HepG2 (cell line): ENCODE measurements at regions not wholly inside any gene's neighbourhood (a gene's known extent, or its start where the extent isn't known, plus 50 kb on each side); places are given as distances from the start of the nearest gene placed in this dataset.

Experiments
- ATAC-seq: fragments of 200-7000 bp; cut with Tn5 transposase; 3 replicates; pipeline ENCODE4 v1.9.1; 2020; ENCODE audit warnings: mild to moderate bottlenecking, moderate library complexity
- BruUV-seq: library from RNA; stranded (reverse); fragments of 400-500 nt; replicated peaks from 2 replicates; lab custom pipeline; 2021; lab: Mats Ljungman, UMichigan
- CTCF ChIA-PET: fragments of 300-600 bp; formaldehyde crosslinking; extraction: SDS; loops from one replicate; lab custom pipeline; 2021; ENCODE audit warnings: low total read pairs, inconsistent platforms, low intra/inter-chr PET ratio; lab: Yijun Ruan, JAX
- POLR2A ChIA-PET: fragments of 350-600 bp; sonication (Branson Sonifier 250); formaldehyde crosslinking; loops from one replicate; lab custom pipeline; 2020; ENCODE audit warnings: antibody characterized with exemption, inconsistent platforms; lab: Yijun Ruan, JAX
- DNase-seq: peaks from one replicate; pipeline ENCODE4 v3.0.0-alpha.2; 2015; ENCODE audit warnings: low spot score
- FAIRE-seq: peaks from 3 replicates; lab custom pipeline; 2011; peaks lifted over from hg19 to GRCh38; lab: Jason Lieb, UNC
- H2AFZ ChIP-seq: one replicate; pipeline ENCODE4 v1.6.1; 2011; ENCODE audit warnings: low read length, inconsistent platforms
- H3K27ac ChIP-seq: fragments of 300-600 bp; 3 replicates; pipeline ENCODE4 v1.8.0; 2011; ENCODE audit warnings: mixed run types, mild to moderate bottlenecking, mixed read lengths, low read length, inconsistent platforms; ENCODE audit not compliant: insufficient read depth; ENCODE audit errors: extremely low read length
- H3K27me3 ChIP-seq, 2 experiments: fragments of 200-600 bp in 1 of 2; 2 replicates in 1 of 2; 3 replicates in 1 of 2; pipeline versions ENCODE4 v1.6.0 to v1.8.0; 2011; ENCODE audit warnings: low read length in 2 of 2, mild to moderate bottlenecking in 2 of 2, moderate library complexity in 2 of 2, inconsistent platforms in 1 of 2; ENCODE audit not compliant: insufficient read depth in 2 of 2, control insufficient read depth in 1 of 2
- H3K36me3 ChIP-seq, 2 experiments: fragments of 200-600 bp in 1 of 2; replicated peaks in 1 of 2; 2 replicates in 1 of 2; 3 replicates in 1 of 2; pipeline versions ENCODE4 v1.5.1 to v1.8.0; 2011; ENCODE audit warnings: low read length in 2 of 2, inconsistent platforms in 1 of 2; ENCODE audit not compliant: insufficient read depth in 2 of 2, control insufficient read depth in 1 of 2
- H3K4me1 ChIP-seq: 2 replicates; pipeline ENCODE4 v1.5.1; 2012; ENCODE audit warnings: low read length, inconsistent platforms; ENCODE audit not compliant: insufficient read depth
- H3K4me2 ChIP-seq: 2 replicates; pipeline ENCODE4 v1.6.0; 2011; ENCODE audit warnings: low read depth, low read length, inconsistent platforms
- H3K4me3 ChIP-seq, 3 experiments: fragments of 200-600 bp in 1 of 3; sonication (generic), shearing (Covaris generic) in 1 of 3; replicated peaks in 1 of 3; 2 replicates each; pipeline ENCODE4 v1.5.1; 2011 to 2016; ENCODE audit warnings: low read length in 3 of 3, inconsistent platforms in 2 of 3, low read depth in 2 of 3, mild to moderate bottlenecking in 2 of 3, control low read depth in 1 of 3, mixed read lengths in 1 of 3; ENCODE audit not compliant: insufficient read depth in 1 of 3
- H3K79me2 ChIP-seq: one replicate; pipeline ENCODE4 v1.6.1; 2011; ENCODE audit warnings: low read length, inconsistent platforms; ENCODE audit not compliant: insufficient read depth
- H3K9ac ChIP-seq: 2 replicates; pipeline ENCODE4 v1.6.0; 2011; ENCODE audit warnings: mild to moderate bottlenecking, low read depth, low read length, inconsistent platforms; ENCODE audit not compliant: insufficient read depth
- H3K9me3 ChIP-seq: 2 replicates; pipeline ENCODE4 v1.5.1; 2012; ENCODE audit warnings: mild to moderate bottlenecking, low read length
- H4K20me1 ChIP-seq: 2 replicates; pipeline ENCODE4 v1.6.0; 2011; ENCODE audit warnings: inconsistent platforms, mild to moderate bottlenecking, low read length, moderate library complexity; ENCODE audit not compliant: insufficient read depth
- CCDC6 ChIP-seq: sonication (generic); formaldehyde crosslinking; IDR thresholded peaks from 2 replicates; pipeline ENCODE4 v1.8.1; 2022; ENCODE audit warnings: mild to moderate bottlenecking, missing genetic modification reagents, moderate library complexity
- FOXP1 ChIP-seq, 2 experiments: fragments of 450-650 bp in 1 of 2; IDR thresholded peaks; 2 replicates each; pipeline ENCODE4 v1.6.1; 2017 to 2018; ENCODE audit warnings: antibody characterized with exemption in 1 of 2
- GABPB1 ChIP-seq: IDR thresholded peaks from 2 replicates; pipeline ENCODE4 v1.6.1; 2016; ENCODE audit warnings: mild to moderate bottlenecking, missing genetic modification reagents, moderate library complexity, missing compliant biosample characterization
- HDAC1 ChIP-seq: sonication (generic); formaldehyde crosslinking; IDR thresholded peaks from 2 replicates; pipeline ENCODE4 v1.5.1; 2020; ENCODE audit warnings: mild to moderate bottlenecking, missing genetic modification reagents
- HIVEP1 ChIP-seq: sonication (generic); formaldehyde crosslinking; IDR thresholded peaks from 2 replicates; pipeline ENCODE4 v1.4.0; 2020; ENCODE audit warnings: mild to moderate bottlenecking, missing genetic modification reagents
- JUN ChIP-seq: sonication (generic); formaldehyde crosslinking; IDR thresholded peaks from 2 replicates; pipeline ENCODE4 v1.4.0; 2020; ENCODE audit warnings: mild to moderate bottlenecking, missing genetic modification reagents
- MAZ ChIP-seq, 2 experiments: sonication (generic) in 1 of 2; formaldehyde crosslinking in 1 of 2; IDR thresholded peaks; 2 replicates each; pipeline versions ENCODE4 v1.5.0 to v1.6.1; 2012 to 2020; ENCODE audit warnings: low read depth in 2 of 2, mild to moderate bottlenecking in 2 of 2, borderline replicate concordance in 1 of 2, improper control_type of control experiment in 1 of 2, low read length in 1 of 2, missing genetic modification reagents in 1 of 2, moderate library complexity in 1 of 2
- MXD4 ChIP-seq: IDR thresholded peaks from 2 replicates; pipeline ENCODE4 v1.6.1; 2016; ENCODE audit warnings: mild to moderate bottlenecking, missing biosample characterization, missing genetic modification reagents
- RFX5 ChIP-seq: IDR thresholded peaks from 2 replicates; pipeline ENCODE4 v1.6.1; 2011; ENCODE audit warnings: low read depth, low read length, improper control_type of control experiment
- SIN3B ChIP-seq: fragments of 150-350 bp; IDR thresholded peaks from 2 replicates; pipeline ENCODE4 v1.6.1; 2014; ENCODE audit warnings: low read length
- TBX3 ChIP-seq: fragments of 450-650 bp; IDR thresholded peaks from 2 replicates; pipeline ENCODE4 v1.6.1; 2017; ENCODE audit warnings: antibody characterized with exemption, mild to moderate bottlenecking, inconsistent platforms, borderline replicate concordance
- ZBTB2 ChIP-seq: sonication (generic); formaldehyde crosslinking; IDR thresholded peaks from 2 replicates; pipeline ENCODE4 v1.8.0; 2022; ENCODE audit warnings: low read depth, missing genetic modification reagents
- ZBTB39 ChIP-seq: sonication (generic); formaldehyde crosslinking; IDR thresholded peaks from 2 replicates; pipeline ENCODE4 v1.5.0; 2020; ENCODE audit warnings: missing genetic modification reagents
- ZFY ChIP-seq: sonication (generic); formaldehyde crosslinking; IDR thresholded peaks from 2 replicates; pipeline ENCODE4 v1.4.0; 2020; ENCODE audit warnings: missing genetic modification reagents
- ZNF816 ChIP-seq: sonication (generic); formaldehyde crosslinking; IDR thresholded peaks from 2 replicates; pipeline ENCODE4 v1.8.0; 2022; ENCODE audit warnings: missing genetic modification reagents, mild to moderate bottlenecking, borderline replicate concordance
- WGBS: methylation state at CpG from one replicate; pipeline ENCODE4 v1.1.6; 2017; ENCODE audit warnings: low lambda C conversion rate; 5-methylcytosine and 5-hydroxymethylcytosine counted together
- in situ Hi-C: cut with HindIII; loops from 2 replicates; pipeline ENCODE4 v1.10.0; 2017; ENCODE audit warnings: low pct_unique_long_range_greater_than_20kb; ENCODE audit not compliant: extremely low pct_ligation_motif_present
- intact Hi-C: fragments of 100-400 bp; cut with micrococcal nuclease; formaldehyde crosslinking; loops from one replicate; pipeline ENCODE4 v1.10.0; 2022; ENCODE audit not compliant: unreplicated experiment
- TF ChIP-seq, protein P1 (sequence below): sonication (generic); formaldehyde crosslinking; conservative IDR thresholded peaks from 2 replicates; pipeline ENCODE4 v1.8.0; 2022; ENCODE audit warnings: low read depth, missing genetic modification reagents
- TF ChIP-seq, protein P2 (sequence below): sonication (generic); formaldehyde crosslinking; conservative IDR thresholded peaks from 2 replicates; pipeline ENCODE4 v1.8.0; 2022; ENCODE audit warnings: missing genetic modification reagents
- TF ChIP-seq, protein P3 (sequence below): sonication (generic); formaldehyde crosslinking; IDR thresholded peaks from 2 replicates; pipeline ENCODE4 v1.4.0; 2020; ENCODE audit warnings: mild to moderate bottlenecking, missing genetic modification reagents

DNA sequence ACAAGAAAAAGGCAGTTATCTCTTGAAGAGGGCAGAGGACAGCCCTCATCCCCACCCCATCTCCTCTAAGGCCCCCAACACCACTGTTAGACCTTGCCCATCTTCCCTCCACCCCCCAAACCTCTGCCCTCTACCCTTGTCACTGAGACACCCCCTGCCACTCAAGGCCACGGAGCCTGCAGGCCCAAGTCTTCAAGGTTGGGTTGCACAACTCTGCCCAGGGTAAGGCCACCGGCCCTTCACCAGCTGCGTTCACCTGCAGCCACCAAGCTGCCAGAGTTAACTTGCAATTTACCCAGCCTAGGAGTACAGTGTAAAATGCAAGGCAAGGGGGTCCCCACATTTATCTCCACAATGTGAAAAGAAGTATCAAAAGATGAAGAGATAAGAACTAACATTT lies 128.7 kb upstream of the PKDCC start:
- intact Hi-C loops = no loop called here
- Histone ChIP-seq H3K4me2 (no peak overlapping the region), H4K20me1 (no peaks in the 10 kb centered on the region), H2AFZ (no peak overlapping the region), H3K27ac (no peak overlapping the region), H3K79me2 (no peaks in the 10 kb centered on the region), H3K27me3 (no peaks in the 10 kb centered on the region), H3K4me3 (no peak overlapping the region), H3K4me1 (no peaks in the 10 kb centered on the region), H3K36me3 (no peaks in the 10 kb centered on the region), H3K9ac (no peak overlapping the region), H3K9me3 (no peaks in the 10 kb centered on the region)
- FAIRE-seq = no peak
- TF ChIP-seq GABPB1 (CRISPR knock-in tag) = no peak
- no peak for TF ChIP-seq ZFY (CRISPR knock-in tag)
- TF ChIP-seq, protein P1, sequence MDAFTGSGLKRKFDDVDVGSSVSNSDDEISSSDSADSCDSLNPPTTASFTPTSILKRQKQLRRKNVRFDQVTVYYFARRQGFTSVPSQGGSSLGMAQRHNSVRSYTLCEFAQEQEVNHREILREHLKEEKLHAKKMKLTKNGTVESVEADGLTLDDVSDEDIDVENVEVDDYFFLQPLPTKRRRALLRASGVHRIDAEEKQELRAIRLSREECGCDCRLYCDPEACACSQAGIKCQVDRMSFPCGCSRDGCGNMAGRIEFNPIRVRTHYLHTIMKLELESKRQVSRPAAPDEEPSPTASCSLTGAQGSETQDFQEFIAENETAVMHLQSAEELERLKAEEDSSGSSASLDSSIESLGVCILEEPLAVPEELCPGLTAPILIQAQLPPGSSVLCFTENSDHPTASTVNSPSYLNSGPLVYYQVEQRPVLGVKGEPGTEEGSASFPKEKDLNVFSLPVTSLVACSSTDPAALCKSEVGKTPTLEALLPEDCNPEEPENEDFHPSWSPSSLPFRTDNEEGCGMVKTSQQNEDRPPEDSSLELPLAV (CRISPR knock-in tag) = no peak
- no peak for TF ChIP-seq FOXP1 (IDR thresholded peaks at IDR 0.05)
- TF ChIP-seq FOXP1 (CRISPR knock-in tag; IDR thresholded peaks at IDR 0.05) = no peak
- no peak for TF ChIP-seq CCDC6 (CRISPR knock-in tag)
- TF ChIP-seq MXD4 = no peak
- TF ChIP-seq JUN (CRISPR knock-in tag) = no peak
- no peak for TF ChIP-seq HIVEP1 (CRISPR knock-in tag)
- TF ChIP-seq ZBTB39 = no peak
- TF ChIP-seq HDAC1 (CRISPR knock-in tag) = no peak
- no peak for TF ChIP-seq SIN3B
- no peak for TF ChIP-seq ZBTB2 (CRISPR knock-in tag)
- TF ChIP-seq RFX5 = no peak
- TF ChIP-seq, protein P2, sequence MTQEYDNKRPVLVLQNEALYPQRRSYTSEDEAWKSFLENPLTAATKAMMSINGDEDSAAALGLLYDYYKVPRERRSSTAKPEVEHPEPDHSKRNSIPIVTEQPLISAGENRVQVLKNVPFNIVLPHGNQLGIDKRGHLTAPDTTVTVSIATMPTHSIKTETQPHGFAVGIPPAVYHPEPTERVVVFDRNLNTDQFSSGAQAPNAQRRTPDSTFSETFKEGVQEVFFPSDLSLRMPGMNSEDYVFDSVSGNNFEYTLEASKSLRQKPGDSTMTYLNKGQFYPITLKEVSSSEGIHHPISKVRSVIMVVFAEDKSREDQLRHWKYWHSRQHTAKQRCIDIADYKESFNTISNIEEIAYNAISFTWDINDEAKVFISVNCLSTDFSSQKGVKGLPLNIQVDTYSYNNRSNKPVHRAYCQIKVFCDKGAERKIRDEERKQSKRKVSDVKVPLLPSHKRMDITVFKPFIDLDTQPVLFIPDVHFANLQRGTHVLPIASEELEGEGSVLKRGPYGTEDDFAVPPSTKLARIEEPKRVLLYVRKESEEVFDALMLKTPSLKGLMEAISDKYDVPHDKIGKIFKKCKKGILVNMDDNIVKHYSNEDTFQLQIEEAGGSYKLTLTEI = no peak
- no peak for TF ChIP-seq TBX3
- no peak for TF ChIP-seq ZNF816 (CRISPR knock-in tag)
- no peak for TF ChIP-seq MAZ (IDR thresholded peaks at IDR 0.05; ENCODE audit: borderline replicate concordance, low read depth, low read length)
- no peak for TF ChIP-seq MAZ (CRISPR knock-in tag; IDR thresholded peaks at IDR 0.05; ENCODE audit: low read depth)
- TF ChIP-seq, protein P3, sequence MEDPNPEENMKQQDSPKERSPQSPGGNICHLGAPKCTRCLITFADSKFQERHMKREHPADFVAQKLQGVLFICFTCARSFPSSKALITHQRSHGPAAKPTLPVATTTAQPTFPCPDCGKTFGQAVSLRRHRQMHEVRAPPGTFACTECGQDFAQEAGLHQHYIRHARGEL = no peak
- ChIA-PET POLR2A (no interaction called here), CTCF (no interaction called here)
- no peak for ATAC-seq
- no peak for DNase-seq
- in situ Hi-C loops = no loop called here
- no TSS peak for BruUV-seq
- 54% methylated on average over 3 of the region's 3 CpGs for WGBS
